Effector memory CD8-positive, alpha-beta T cell (primary cell): ENCODE measurements at regions not wholly inside any gene's neighbourhood (a gene's known extent, or its start where the extent isn't known, plus 50 kb on each side); places are given as distances from the start of the nearest gene placed in this dataset.
"Not testable (repeated sequence)": the region's sequence is repeated elsewhere in the genome, so short reads cannot be mapped to it uniquely, and the experiment has no call there.

ENCODE experiments used
- ATAC-seq: fragments of 150-1000 bp; cut with Tn5 transposase; replicated peaks from 2 replicates; pipeline ENCODE4 v1.10.0; 2021; ENCODE audit warnings: mild to moderate bottlenecking, moderate library complexity
- DNase-seq, 3 experiments: peaks; one replicate each; pipeline ENCODE4 v3.0.0; 2021
- H3K27ac Mint-ChIP-seq, 2 donors: one replicate each; pipeline ENCODE4 v1.8.0; 2022; ENCODE audit warnings: mild to moderate bottlenecking in 2 of 2, mixed read lengths in 2 of 2, moderate library complexity in 2 of 2
- H3K27me3 Mint-ChIP-seq, 2 donors: one replicate each; pipeline ENCODE4 v1.8.0; 2022; ENCODE audit warnings: mixed read lengths in 2 of 2
- H3K36me3 Mint-ChIP-seq: one replicate; pipeline ENCODE4 v1.8.0; 2022; ENCODE audit warnings: mild to moderate bottlenecking, moderate library complexity, mixed read lengths; ENCODE audit not compliant: insufficient read depth
- H3K4me1 Mint-ChIP-seq, 2 donors: one replicate each; pipeline ENCODE4 v1.8.0; 2022; ENCODE audit warnings: low read depth in 2 of 2, mixed read lengths in 2 of 2
- H3K4me3 Mint-ChIP-seq, 2 donors: one replicate each; pipeline ENCODE4 v1.8.0; 2022; ENCODE audit warnings: mild to moderate bottlenecking in 2 of 2, mixed read lengths in 2 of 2, moderate library complexity in 2 of 2
- H3K9me3 Mint-ChIP-seq, 2 donors: one replicate each; pipeline ENCODE4 v1.8.0; 2022; ENCODE audit warnings: mixed read lengths in 2 of 2

DNA sequence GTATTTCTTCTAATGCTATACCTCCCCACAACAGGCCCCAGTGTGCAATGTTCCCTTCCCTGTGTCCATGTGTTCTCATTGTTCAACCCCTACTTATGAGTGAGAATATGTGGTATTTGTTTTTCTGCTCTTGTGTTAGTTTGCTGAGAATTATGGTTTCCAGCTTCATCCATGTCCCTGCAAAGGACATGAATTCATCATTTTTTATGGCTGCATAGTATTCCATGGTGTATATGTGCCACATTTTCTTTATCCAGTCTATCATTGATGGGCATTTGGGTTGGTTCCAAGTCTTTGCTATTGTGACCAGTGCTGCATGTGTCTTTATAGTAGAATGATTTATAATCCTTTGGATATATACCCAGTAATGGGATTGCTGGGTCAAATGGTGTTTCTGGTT is 95.7 kb upstream of the HEY2 start:
- H3K36me3 Mint-ChIP-seq, H3K9me3 Mint-ChIP-seq, H3K4me1 Mint-ChIP-seq, H3K27me3 Mint-ChIP-seq, ATAC-seq, H3K27ac Mint-ChIP-seq, DNase-seq, H3K4me3 Mint-ChIP-seq: not testable (repeated sequence)

DNA sequence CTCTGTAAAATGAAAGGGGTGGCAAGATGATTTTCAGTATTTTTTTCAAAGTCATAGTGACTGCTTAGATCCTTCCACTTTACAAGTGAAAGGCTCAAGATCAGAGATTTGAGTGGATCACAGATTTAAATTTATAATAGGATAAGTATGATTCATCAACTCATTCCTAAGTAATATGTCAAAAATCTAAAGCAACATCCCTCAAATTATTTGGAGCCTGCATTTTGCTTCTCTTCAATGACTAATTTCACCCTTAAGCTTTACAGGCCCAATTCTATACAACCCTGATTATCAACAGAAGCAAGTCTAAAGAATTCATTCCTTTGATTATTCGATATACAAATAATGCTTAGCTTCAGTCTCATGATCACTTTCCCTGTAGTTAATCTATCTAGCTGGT is 93.9 kb upstream of the HEY2 start:
- ATAC-seq = no peak
- Mint-ChIP-seq H3K4me1 (no peaks in the 10 kb centered on the region), H3K9me3 (no peaks in the 10 kb centered on the region), H3K27ac (no peak overlapping the region), H3K4me3 (no peak overlapping the region), H3K36me3 (no peaks in the 10 kb centered on the region), H3K27me3 (peaks cover 6 to 15% of the 10 kb centered on the region in 2 donors)
- no peak for DNase-seq

DNA sequence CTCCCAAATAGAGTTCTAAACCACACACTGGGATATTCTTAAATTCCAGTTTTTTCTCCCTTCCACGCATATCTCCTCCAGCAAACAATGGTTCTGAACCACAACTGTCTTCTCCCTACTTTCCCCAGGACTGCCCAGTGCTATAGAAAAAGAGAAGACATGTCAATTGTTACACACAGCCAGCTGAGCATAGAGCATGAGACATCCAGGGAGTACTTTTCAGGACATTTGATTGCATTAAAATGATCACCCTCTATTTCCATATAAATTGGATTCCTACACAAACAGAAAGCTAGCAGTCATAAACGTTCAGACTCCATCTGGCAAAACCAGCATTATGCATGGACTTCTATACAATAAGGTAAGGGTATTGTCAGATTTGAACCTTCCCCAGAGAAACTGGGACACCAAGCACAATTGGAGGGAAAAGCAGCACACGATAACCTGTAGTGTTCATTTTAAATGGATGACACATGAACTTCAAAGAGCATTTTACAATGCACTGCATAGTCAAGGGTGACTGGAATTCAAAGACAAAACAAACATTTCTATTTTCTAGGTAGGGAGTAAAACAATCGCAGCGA is 93.1 kb upstream of the HEY2 start:
- ATAC-seq (no peak), DNase-seq (no peak)
- H3K4me1 Mint-ChIP-seq = no peaks in the 10 kb centered on the region
- no peaks in the 10 kb centered on the region for H3K36me3 Mint-ChIP-seq
- H3K9me3 Mint-ChIP-seq = no peaks in the 10 kb centered on the region
- H3K27ac Mint-ChIP-seq = no peak overlapping the region
- H3K4me3 Mint-ChIP-seq = no peak overlapping the region
- peaks cover 6 to 15% of the 10 kb centered on the region in 2 donors for H3K27me3 Mint-ChIP-seq

DNA sequence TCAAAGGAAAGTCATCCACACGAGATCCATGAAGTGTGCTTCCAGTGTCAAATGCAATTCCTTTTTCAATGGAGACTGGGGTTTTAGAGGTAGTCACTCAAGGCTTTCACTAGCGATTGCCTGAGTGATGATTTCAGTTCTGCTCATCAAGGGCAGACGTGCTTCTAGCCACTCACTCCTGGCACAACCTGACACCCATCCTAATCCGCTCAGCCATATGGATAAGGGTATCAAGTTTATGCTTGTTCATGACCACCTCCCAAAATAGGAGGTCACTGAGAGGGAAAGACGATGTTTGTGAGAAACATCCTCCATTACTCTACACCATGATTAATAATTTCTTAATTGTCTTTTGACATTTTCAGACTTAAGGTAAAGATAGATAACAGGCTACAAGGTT is 91.3 kb upstream of the HEY2 start:
- no peak for ATAC-seq
- no peaks in the 10 kb centered on the region for H3K36me3 Mint-ChIP-seq

DNA sequence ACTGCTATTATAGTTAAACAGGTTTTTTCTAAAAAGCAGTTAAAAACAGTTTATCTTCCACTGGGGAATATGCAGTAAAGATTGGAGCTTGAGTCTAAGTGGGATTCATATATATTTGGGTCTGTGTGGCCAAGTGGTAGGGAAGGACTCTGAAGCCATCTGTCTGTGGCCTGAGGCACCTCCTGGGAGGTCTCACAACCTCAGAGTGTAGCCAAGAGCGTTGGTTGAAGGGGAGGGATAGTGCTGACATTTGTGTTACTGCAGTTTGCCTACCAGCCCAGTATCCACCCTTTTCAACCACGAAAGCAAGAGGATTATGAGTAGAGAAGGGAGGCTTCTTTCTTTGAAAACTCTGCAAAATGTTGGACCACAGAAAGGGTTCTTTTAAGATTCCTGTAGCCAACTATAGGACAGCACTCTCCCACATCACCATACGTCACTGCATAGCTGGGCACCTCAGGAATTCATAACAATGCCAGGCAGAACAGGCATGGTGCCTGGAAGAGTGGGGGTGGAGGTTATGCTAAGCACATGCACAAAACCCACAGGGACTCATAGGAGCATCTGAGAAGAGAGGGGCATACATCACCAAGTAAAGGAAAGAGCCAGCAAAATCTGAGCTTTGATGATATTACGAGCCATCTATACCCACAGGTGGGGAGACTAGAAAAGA is 90.5 kb upstream of the HEY2 start:
- no peak overlapping the region for H3K27ac Mint-ChIP-seq

More for the DNA sequence above, 91.3 kb upstream of the HEY2 start:
- DNase-seq = no peak
- H3K27me3 Mint-ChIP-seq = peaks cover 6 to 15% of the 10 kb centered on the region in 2 donors
- H3K4me3 Mint-ChIP-seq = no peak overlapping the region
- H3K9me3 Mint-ChIP-seq = no peaks in the 10 kb centered on the region
- H3K27ac Mint-ChIP-seq = no peak overlapping the region
- H3K4me1 Mint-ChIP-seq = no peaks in the 10 kb centered on the region

DNA sequence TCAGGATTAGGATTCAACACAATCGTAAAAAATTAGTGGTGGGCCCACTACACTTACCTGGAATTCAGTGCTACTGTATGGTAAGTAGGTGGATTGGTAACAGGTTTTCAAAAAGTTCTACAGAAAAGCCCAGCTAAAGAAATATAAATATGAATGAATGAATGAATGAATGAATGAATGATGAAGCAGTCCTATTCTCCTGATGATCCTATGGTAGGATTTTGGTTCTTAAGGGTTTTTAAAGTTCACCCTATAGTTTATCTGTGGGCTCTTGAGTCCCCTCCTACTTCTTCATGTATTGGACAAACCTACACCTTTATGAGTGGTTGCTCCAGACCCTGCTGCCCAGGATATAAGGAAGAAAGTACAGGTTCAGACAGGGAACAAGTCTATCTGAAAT is 89.5 kb upstream of the HEY2 start:
- ATAC-seq (no peak), DNase-seq (no peak)
- H3K4me3 Mint-ChIP-seq = no peak overlapping the region
- H3K27ac Mint-ChIP-seq = no peak overlapping the region
- peaks cover 11 to 15% of the 10 kb centered on the region in 2 donors for H3K27me3 Mint-ChIP-seq
- H3K36me3 Mint-ChIP-seq = no peaks in the 10 kb centered on the region
- no peaks in the 10 kb centered on the region for H3K4me1 Mint-ChIP-seq
- H3K9me3 Mint-ChIP-seq = no peaks in the 10 kb centered on the region

More for the DNA sequence above, 90.5 kb upstream of the HEY2 start:
- peaks cover 6 to 15% of the 10 kb centered on the region in 2 donors for H3K27me3 Mint-ChIP-seq
- H3K4me3 Mint-ChIP-seq = no peak overlapping the region
- DNase-seq (no peak), ATAC-seq (no peak)
- no peaks in the 10 kb centered on the region for H3K9me3 Mint-ChIP-seq
- no peaks in the 10 kb centered on the region for H3K4me1 Mint-ChIP-seq
- H3K36me3 Mint-ChIP-seq = no peaks in the 10 kb centered on the region

- no peaks in the 10 kb centered on the region for H3K9me3 Mint-ChIP-seq
- no peaks in the 10 kb centered on the region for H3K36me3 Mint-ChIP-seq
- H3K4me3 Mint-ChIP-seq = no peak overlapping the region
- no peak for ATAC-seq
- peaks cover 19 to 30% of the 10 kb centered on the region in 2 donors for H3K27me3 Mint-ChIP-seq
- DNase-seq = no peak
- no peak overlapping the region for H3K27ac Mint-ChIP-seq
- no peaks in the 10 kb centered on the region for H3K4me1 Mint-ChIP-seq
Observed at GRCh38 chr6:125662296-125662695, 87.1 kb upstream of the HEY2 start.

DNA sequence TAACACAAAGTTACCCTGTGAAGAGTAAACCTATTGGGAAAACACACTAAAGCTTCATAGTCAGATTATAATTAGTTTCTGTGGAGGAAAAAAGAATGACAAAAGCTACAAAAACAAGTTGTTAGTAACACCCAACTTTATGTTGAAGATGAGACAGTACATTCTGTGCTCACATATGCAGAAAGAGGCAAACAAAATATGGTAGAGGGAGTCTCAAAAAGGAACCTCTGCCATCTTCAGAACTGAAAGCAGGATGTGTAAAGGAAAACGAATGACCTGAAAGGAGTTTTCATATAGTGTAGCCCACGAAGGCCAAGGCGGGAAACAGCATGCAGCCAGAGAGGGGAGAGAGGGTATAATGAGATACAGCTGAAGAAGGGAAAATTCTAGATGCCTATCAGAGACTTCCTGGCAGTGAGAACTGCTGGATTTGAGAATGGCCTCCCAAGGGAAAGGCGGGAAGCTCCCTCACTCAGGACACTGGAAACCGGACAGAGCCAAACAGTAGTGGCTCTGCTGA is 84.1 kb upstream of the HEY2 start:
- Mint-ChIP-seq H3K36me3 (no peaks in the 10 kb centered on the region), H3K4me1 (no peaks in the 10 kb centered on the region), H3K4me3 (no peak overlapping the region), H3K27me3 (peaks cover 21 to 60% of the 10 kb centered on the region in 2 donors), H3K9me3 (no peaks in the 10 kb centered on the region), H3K27ac (no peak overlapping the region)
- no peak for ATAC-seq
- DNase-seq = no peak

DNA sequence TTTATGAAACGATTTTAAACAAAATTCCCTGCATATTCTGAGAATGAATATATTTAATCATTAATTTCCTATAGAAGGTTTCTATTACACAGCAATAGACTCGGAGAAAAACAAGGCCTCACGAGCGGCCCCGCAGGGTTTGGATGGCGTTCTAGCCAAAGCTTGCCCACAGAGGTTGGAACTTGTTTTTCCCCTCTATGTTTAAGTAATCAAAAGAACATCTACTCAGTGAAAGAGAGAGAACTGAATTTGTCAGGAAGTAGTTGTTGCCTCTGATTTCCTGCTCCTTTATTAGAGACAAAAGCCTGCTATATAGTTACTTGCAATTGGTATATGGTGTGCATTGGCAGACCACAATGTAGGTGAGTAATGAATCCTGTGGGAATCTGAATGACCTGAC is 82.1 kb upstream of the HEY2 start:
- no peak for ATAC-seq
- no peaks in the 10 kb centered on the region for H3K36me3 Mint-ChIP-seq
- H3K4me3 Mint-ChIP-seq = no peak overlapping the region
- H3K9me3 Mint-ChIP-seq = no peaks in the 10 kb centered on the region
- DNase-seq = no peak
- no peaks in the 10 kb centered on the region for H3K4me1 Mint-ChIP-seq
- H3K27me3 Mint-ChIP-seq = peaks cover 27 to 77% of the 10 kb centered on the region in 2 donors
- no peak overlapping the region for H3K27ac Mint-ChIP-seq

DNA sequence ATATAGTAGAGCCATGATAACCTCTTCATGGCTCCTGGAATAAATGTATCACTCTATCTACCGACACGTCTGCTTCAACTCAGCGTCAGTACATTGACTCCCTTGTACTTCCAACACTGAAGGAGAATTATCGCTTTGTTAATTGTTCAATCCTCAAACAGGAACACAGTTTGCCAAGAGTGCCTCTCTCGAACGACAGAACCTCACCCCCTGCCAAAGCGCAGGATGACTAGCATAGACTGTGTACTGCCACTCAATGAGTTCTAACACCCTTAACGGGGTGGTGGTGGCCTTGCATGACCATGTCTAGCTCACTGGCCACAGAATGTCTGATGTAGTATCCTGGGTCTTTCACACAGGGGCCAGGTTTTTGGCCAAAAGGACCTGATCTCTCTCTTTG is 81.4 kb upstream of the HEY2 start:
- Mint-ChIP-seq H3K27ac (no peak overlapping the region), H3K27me3 (peaks cover 32 to 85% of the 10 kb centered on the region in 2 donors), H3K36me3 (no peaks in the 10 kb centered on the region), H3K9me3 (no peaks in the 10 kb centered on the region), H3K4me3 (no peak overlapping the region), H3K4me1 (no peaks in the 10 kb centered on the region)
- no peak for ATAC-seq
- DNase-seq = no peak

DNA sequence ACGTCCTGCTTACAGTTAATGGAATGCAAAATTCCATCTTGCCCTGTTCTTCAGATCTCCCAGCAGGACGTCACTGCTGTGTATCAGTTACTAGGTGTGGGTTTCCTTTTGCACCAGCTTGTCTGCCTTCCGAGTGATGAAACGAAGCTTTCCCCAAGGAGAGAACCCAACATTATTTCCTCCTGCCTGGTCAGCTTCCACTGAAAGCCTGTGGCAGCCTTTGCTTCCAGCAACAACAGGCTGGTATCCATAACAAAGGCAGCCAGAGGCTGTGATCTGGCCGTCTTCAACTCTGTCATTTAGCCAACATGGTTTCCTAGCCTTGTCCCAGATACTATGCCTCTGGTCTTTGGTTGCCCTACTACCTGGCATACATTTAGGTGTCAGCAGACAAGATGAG is 78.9 kb upstream of the HEY2 start:
- no peaks in the 10 kb centered on the region for H3K4me1 Mint-ChIP-seq
- H3K27me3 Mint-ChIP-seq = peaks cover 45 to 97% of the 10 kb centered on the region in 2 donors
- no peak overlapping the region for H3K4me3 Mint-ChIP-seq
- no peaks in the 10 kb centered on the region for H3K36me3 Mint-ChIP-seq
- no peaks in the 10 kb centered on the region for H3K9me3 Mint-ChIP-seq
- DNase-seq = no peak
- no peak for ATAC-seq
- H3K27ac Mint-ChIP-seq = no peak overlapping the region

GRCh38 chr6:125671323-125671722 is 78.1 kb upstream of the HEY2 start:
- no peak overlapping the region for H3K4me3 Mint-ChIP-seq
- H3K36me3 Mint-ChIP-seq = no peaks in the 10 kb centered on the region
- H3K27me3 Mint-ChIP-seq = peaks cover 53 to 94% of the 10 kb centered on the region in 2 donors
- H3K9me3 Mint-ChIP-seq = no peaks in the 10 kb centered on the region
- no peak overlapping the region for H3K27ac Mint-ChIP-seq
- H3K4me1 Mint-ChIP-seq = no peaks in the 10 kb centered on the region
- DNase-seq = no peak
- no peak for ATAC-seq

- no peak for DNase-seq
- Mint-ChIP-seq H3K4me3 (no peak overlapping the region), H3K36me3 (no peaks in the 10 kb centered on the region), H3K27ac (no peak overlapping the region), H3K4me1 (no peaks in the 10 kb centered on the region), H3K27me3 (peaks cover 48 to 74% of the 10 kb centered on the region in 2 donors), H3K9me3 (no peaks in the 10 kb centered on the region)
- no peak for ATAC-seq
Observed at GRCh38 chr6:125674230-125674629, 75.2 kb upstream of the HEY2 start.

GRCh38 chr6:125678601-125679000 is 70.8 kb upstream of the HEY2 start:
- Mint-ChIP-seq H3K4me1 (no peaks in the 10 kb centered on the region), H3K4me3 (no peak overlapping the region), H3K9me3 (no peaks in the 10 kb centered on the region), H3K27me3 (peaks cover 42 to 58% of the 10 kb centered on the region in 2 donors), H3K27ac (no peak overlapping the region), H3K36me3 (no peaks in the 10 kb centered on the region)
- ATAC-seq = no peak
- DNase-seq = no peak
